ENCODE measurements at regions not wholly inside any gene's neighbourhood (a gene's known extent, or its start where the extent isn't known, plus 50 kb on each side); places are given as distances from the start of the nearest gene placed in this dataset.

- DNase-seq (ENCODE audit: low read depth, low spot score) (no peak), FAIRE-seq (no peak)
- no peak overlapping the region for H3K9ac ChIP-seq (replicated peaks; ENCODE audit: extremely low read depth, insufficient read depth, low read length)
- ChIA-PET POLR2A (no interaction called here), CTCF (no interaction called here)
- H3K27ac ChIP-seq (ENCODE audit: insufficient read depth, low read depth, low read length): no peak overlapping the region
- no peaks in the 10 kb centered on the region for H3K9me1 ChIP-seq (replicated peaks; ENCODE audit: control insufficient read depth, extremely low read depth, insufficient read depth, low read length)
- no peaks in the 10 kb centered on the region for H3K36me3 ChIP-seq (ENCODE audit: control insufficient read depth in 2 of 2, extremely low read depth in 1 of 2, insufficient read depth in 2 of 2, low read length in 2 of 2)
- intact Hi-C loops (cut with micrococcal nuclease): no loop called here
- no peak overlapping the region for H3K4me3 ChIP-seq (replicated peaks in 1 of 3; ENCODE audit: insufficient read depth in 1 of 3, low read depth in 1 of 3, low read length in 3 of 3)
- no peaks in the 10 kb centered on the region for H4K20me1 ChIP-seq (replicated peaks; ENCODE audit: control insufficient read depth, extremely low read depth, insufficient read depth, low read length)
- no peak overlapping the region for H2AFZ ChIP-seq (ENCODE audit: low read depth, low read length)
- no peaks in the 10 kb centered on the region for H3K9me3 ChIP-seq (replicated peaks; ENCODE audit: control insufficient read depth, insufficient read depth, low read length)
- dilution Hi-C loops (cut with MboI; ENCODE audit: extremely low pct_ligation_motif_present, low sequenced_read_pairs): no loop called here
- no peaks in the 10 kb centered on the region for H3K27me3 ChIP-seq (ENCODE audit: control insufficient read depth in 2 of 2, insufficient read depth in 2 of 2, low read length in 2 of 2)
- BruUV-seq (replicated peaks): no TSS peak
- no peaks in the 10 kb centered on the region for H3K4me1 ChIP-seq (ENCODE audit: control insufficient read depth, extremely low read depth, insufficient read depth, low read length)
- no peaks in the 10 kb centered on the region for H3K79me2 ChIP-seq (ENCODE audit: control insufficient read depth, insufficient read depth, low read length)
- H3K4me2 ChIP-seq (ENCODE audit: insufficient read depth, low read length): no peak overlapping the region
- TF ChIP-seq EZH2 (IDR thresholded peaks at IDR 0.05; ENCODE audit: borderline replicate concordance, low read depth, low read length, severe bottlenecking): no peak
These were observed 183.2 kb downstream of the ACTL7B start for GRCh38 chr9:108672475-108673190.

GRCh38 chr9:108671794-108672193, 184.0 kb downstream of the ACTL7B start:
- dilution Hi-C loops (cut with MboI; ENCODE audit: extremely low pct_ligation_motif_present, low sequenced_read_pairs) (no loop called here), intact Hi-C loops (cut with micrococcal nuclease) (no loop called here)
- H3K79me2 ChIP-seq (ENCODE audit: control insufficient read depth, insufficient read depth, low read length): no peaks in the 10 kb centered on the region
- H2AFZ ChIP-seq (ENCODE audit: low read depth, low read length): no peak overlapping the region
- ChIA-PET CTCF (no interaction called here), POLR2A (no interaction called here)
- TF ChIP-seq MAX (IDR thresholded peaks at IDR 0.05; ENCODE audit: insufficient read depth, insufficient read length) (peak; percentile 13), POLR2AphosphoS5 (IDR thresholded peaks at IDR 0.05; ENCODE audit: insufficient read depth, low read depth, low read length) (no peak), GATA2 (IDR thresholded peaks at IDR 0.05; ENCODE audit: insufficient read depth, insufficient read length, low read depth, low read length) (no peak)
- H4K20me1 ChIP-seq (replicated peaks; ENCODE audit: control insufficient read depth, extremely low read depth, insufficient read depth, low read length): no peaks in the 10 kb centered on the region
- no peaks in the 10 kb centered on the region for H3K27me3 ChIP-seq (ENCODE audit: control insufficient read depth in 2 of 2, insufficient read depth in 2 of 2, low read length in 2 of 2)
- no peaks in the 10 kb centered on the region for H3K4me1 ChIP-seq (ENCODE audit: control insufficient read depth, extremely low read depth, insufficient read depth, low read length)
- no peak overlapping the region for H3K4me3 ChIP-seq (replicated peaks in 1 of 3; ENCODE audit: insufficient read depth in 1 of 3, low read depth in 1 of 3, low read length in 3 of 3)
- FAIRE-seq: no peak
- no TSS peak for BruUV-seq (replicated peaks)
- H3K9ac ChIP-seq (replicated peaks; ENCODE audit: extremely low read depth, insufficient read depth, low read length): no peak overlapping the region
- DNase-seq (ENCODE audit: low read depth, low spot score): no peak
- H3K4me2 ChIP-seq (ENCODE audit: insufficient read depth, low read length): no peak overlapping the region
- no peaks in the 10 kb centered on the region for H3K9me1 ChIP-seq (replicated peaks; ENCODE audit: control insufficient read depth, extremely low read depth, insufficient read depth, low read length)
- H3K27ac ChIP-seq (ENCODE audit: insufficient read depth, low read depth, low read length): no peak overlapping the region
- H3K9me3 ChIP-seq (replicated peaks; ENCODE audit: control insufficient read depth, insufficient read depth, low read length): no peaks in the 10 kb centered on the region
- H3K36me3 ChIP-seq (ENCODE audit: control insufficient read depth in 2 of 2, extremely low read depth in 1 of 2, insufficient read depth in 2 of 2, low read length in 2 of 2): no peaks in the 10 kb centered on the region

Data from endothelial cell of umbilical vein (primary cell).